OCI-LY1 (cell line): ENCODE measurements at regions not wholly inside any gene's neighbourhood (a gene's known extent, or its start where the extent isn't known, plus 50 kb on each side); places are given as distances from the start of the nearest gene placed in this dataset.

Source experiments
- H2AFZ ChIP-seq: fragments of 200-600 bp; sonication (generic), shearing (Covaris generic); 2 replicates; pipeline ENCODE4 v1.6.0; 2014; ENCODE audit warnings: antibody characterized with exemption, mild to moderate bottlenecking, low read length
- H3F3A ChIP-seq: fragments of 200-600 bp; sonication (generic), shearing (Covaris generic); 2 replicates; pipeline ENCODE4 v1.6.0; 2014; ENCODE audit warnings: mild to moderate bottlenecking, antibody characterized with exemption, low read length, moderate library complexity; ENCODE audit not compliant: insufficient read depth
- H3K27ac ChIP-seq: fragments of 200-600 bp; sonication (generic); 2 replicates; pipeline ENCODE4 v1.5.1; 2014; ENCODE audit warnings: low read length, mixed run types, mild to moderate bottlenecking, low read depth; ENCODE audit not compliant: poor library complexity, severe bottlenecking
- H3K27me3 ChIP-seq: fragments of 200-600 bp; sonication (generic); 2 replicates; pipeline ENCODE4 v1.6.0; 2014; ENCODE audit warnings: antibody characterized with exemption, mild to moderate bottlenecking, low read length, moderate library complexity; ENCODE audit not compliant: insufficient read depth
- H3K36me3 ChIP-seq: fragments of 200-600 bp; sonication (generic); 2 replicates; pipeline ENCODE4 v1.6.1; 2014; ENCODE audit warnings: mild to moderate bottlenecking, antibody characterized with exemption, low read length, moderate library complexity, mixed read lengths; ENCODE audit not compliant: insufficient read depth
- H3K4me1 ChIP-seq: fragments of 200-600 bp; sonication (generic); 2 replicates; pipeline ENCODE4 v1.5.1; 2014; ENCODE audit warnings: mild to moderate bottlenecking, low read length, moderate library complexity; ENCODE audit not compliant: insufficient read depth, severe bottlenecking
- H3K4me2 ChIP-seq: fragments of 200-600 bp; sonication (generic), shearing (Covaris generic); 2 replicates; pipeline ENCODE4 v1.6.1; 2014; ENCODE audit warnings: low read length
- H3K4me3 ChIP-seq: fragments of 200-600 bp; sonication (generic); 2 replicates; pipeline ENCODE4 v1.5.1; 2014; ENCODE audit warnings: low read length, low read depth, mild to moderate bottlenecking, mixed read lengths; ENCODE audit not compliant: poor library complexity, severe bottlenecking
- H3K79me2 ChIP-seq: fragments of 200-600 bp; shearing (Covaris generic); 2 replicates; pipeline ENCODE4 v1.6.1; 2016; ENCODE audit warnings: mixed run types, low read length, mixed read lengths; ENCODE audit not compliant: insufficient read depth
- H3K9ac ChIP-seq: fragments of 200-600 bp; sonication (generic), shearing (Covaris generic); 2 replicates; pipeline ENCODE4 v1.6.1; 2014; ENCODE audit warnings: mild to moderate bottlenecking, low read length, mixed read lengths
- H3K9me2 ChIP-seq: fragments of 200-600 bp; sonication (generic), shearing (Covaris generic); 2 replicates; pipeline ENCODE4 v1.6.1; 2014; ENCODE audit warnings: low read depth, mild to moderate bottlenecking, low read length, mixed read lengths
- H3K9me3 ChIP-seq: fragments of 200-600 bp; shearing (Covaris generic); 2 replicates; pipeline ENCODE4 v1.6.1; 2014; ENCODE audit warnings: low read length, mixed read lengths
- H4K20me1 ChIP-seq: fragments of 200-600 bp; sonication (generic), shearing (Covaris generic); 2 replicates; pipeline ENCODE4 v1.6.0; 2016; ENCODE audit warnings: mild to moderate bottlenecking, low read length; ENCODE audit not compliant: insufficient read depth
- EZH2 ChIP-seq: fragments of 200-600 bp; sonication (generic), shearing (Covaris generic); IDR thresholded peaks from 2 replicates; pipeline ENCODE4 v1.8.0; 2017; ENCODE audit warnings: borderline replicate concordance, mixed run types, mild to moderate bottlenecking, antibody characterized with exemption, low read length, moderate library complexity, mixed read lengths
- TF ChIP-seq, protein P1 (sequence below): fragments of 200-600 bp; sonication (generic), shearing (Covaris generic); IDR thresholded peaks from 2 replicates; pipeline ENCODE4 v1.5.1; 2017; ENCODE audit warnings: mild to moderate bottlenecking, antibody characterized with exemption, low read length, moderate library complexity, mixed read lengths

DNA sequence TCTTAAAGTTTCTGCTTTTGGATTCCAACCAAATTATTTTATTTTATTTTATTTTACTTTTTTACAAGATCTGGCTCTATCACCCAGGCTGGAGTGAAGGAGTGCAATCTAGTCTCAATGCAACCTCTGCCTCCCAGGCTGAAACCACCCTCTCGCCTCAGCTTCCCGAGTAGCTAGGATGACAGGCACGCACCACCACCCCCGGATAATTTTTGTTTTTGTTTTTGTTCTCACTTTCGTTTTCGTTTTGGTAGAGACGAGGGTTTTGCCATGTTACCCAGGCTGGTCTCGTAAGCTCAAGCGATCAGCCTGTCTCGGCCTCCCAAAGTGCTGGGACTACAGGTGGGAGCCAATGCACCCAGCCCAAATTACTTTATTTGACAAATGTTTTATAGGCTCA lies 219.8 kb downstream of the ETS1 start:
- Histone ChIP-seq H3K27ac (no peak overlapping the region), H3K9me2 (no peaks in the 10 kb centered on the region), H3K36me3 (no peaks in the 10 kb centered on the region), H3K4me1 (peaks cover 6% of the 10 kb centered on the region), H3F3A (no peaks in the 10 kb centered on the region), H3K27me3 (no peaks in the 10 kb centered on the region), H4K20me1 (no peaks in the 10 kb centered on the region), H3K9me3 (no peaks in the 10 kb centered on the region), H2AFZ (no peak overlapping the region), H3K4me2 (peak overlapping the region; percentile 18; the same call in 1 of the 2 replicates), H3K9ac (no peak overlapping the region), H3K79me2 (no peaks in the 10 kb centered on the region), H3K4me3 (no peak overlapping the region)
- no peak for TF ChIP-seq EZH2
- TF ChIP-seq, protein P1, sequence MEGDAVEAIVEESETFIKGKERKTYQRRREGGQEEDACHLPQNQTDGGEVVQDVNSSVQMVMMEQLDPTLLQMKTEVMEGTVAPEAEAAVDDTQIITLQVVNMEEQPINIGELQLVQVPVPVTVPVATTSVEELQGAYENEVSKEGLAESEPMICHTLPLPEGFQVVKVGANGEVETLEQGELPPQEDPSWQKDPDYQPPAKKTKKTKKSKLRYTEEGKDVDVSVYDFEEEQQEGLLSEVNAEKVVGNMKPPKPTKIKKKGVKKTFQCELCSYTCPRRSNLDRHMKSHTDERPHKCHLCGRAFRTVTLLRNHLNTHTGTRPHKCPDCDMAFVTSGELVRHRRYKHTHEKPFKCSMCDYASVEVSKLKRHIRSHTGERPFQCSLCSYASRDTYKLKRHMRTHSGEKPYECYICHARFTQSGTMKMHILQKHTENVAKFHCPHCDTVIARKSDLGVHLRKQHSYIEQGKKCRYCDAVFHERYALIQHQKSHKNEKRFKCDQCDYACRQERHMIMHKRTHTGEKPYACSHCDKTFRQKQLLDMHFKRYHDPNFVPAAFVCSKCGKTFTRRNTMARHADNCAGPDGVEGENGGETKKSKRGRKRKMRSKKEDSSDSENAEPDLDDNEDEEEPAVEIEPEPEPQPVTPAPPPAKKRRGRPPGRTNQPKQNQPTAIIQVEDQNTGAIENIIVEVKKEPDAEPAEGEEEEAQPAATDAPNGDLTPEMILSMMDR: no peak

DNA sequence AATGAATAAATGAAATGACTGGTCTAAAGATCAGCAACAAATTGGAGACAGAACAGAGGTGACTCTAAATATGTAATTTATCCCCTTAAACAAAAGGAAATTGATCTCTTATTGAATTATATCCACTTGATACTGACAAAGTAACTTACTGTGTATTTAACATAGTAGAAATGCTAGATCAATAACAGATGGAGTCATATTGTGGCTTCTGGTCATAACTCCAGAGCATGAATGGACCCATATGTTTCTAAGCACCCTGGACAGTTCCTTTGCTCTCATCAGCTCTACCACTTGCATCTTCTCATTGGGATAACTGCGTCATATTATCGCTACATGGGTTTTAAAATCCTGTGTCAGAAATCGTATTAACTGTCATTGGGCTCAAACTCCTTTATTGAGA lies 222.3 kb downstream of the ETS1 start:
- TF ChIP-seq EZH2: no peak
- TF ChIP-seq, protein P1: no peak
- Histone ChIP-seq H2AFZ (no peak overlapping the region), H4K20me1 (no peaks in the 10 kb centered on the region), H3K4me2 (no peak overlapping the region), H3K27me3 (no peaks in the 10 kb centered on the region), H3K27ac (no peak overlapping the region), H3F3A (no peaks in the 10 kb centered on the region), H3K9me3 (no peaks in the 10 kb centered on the region), H3K4me3 (no peak overlapping the region), H3K79me2 (no peaks in the 10 kb centered on the region), H3K9me2 (no peaks in the 10 kb centered on the region), H3K36me3 (no peaks in the 10 kb centered on the region), H3K9ac (no peak overlapping the region), H3K4me1 (peaks cover 6% of the 10 kb centered on the region)

DNA sequence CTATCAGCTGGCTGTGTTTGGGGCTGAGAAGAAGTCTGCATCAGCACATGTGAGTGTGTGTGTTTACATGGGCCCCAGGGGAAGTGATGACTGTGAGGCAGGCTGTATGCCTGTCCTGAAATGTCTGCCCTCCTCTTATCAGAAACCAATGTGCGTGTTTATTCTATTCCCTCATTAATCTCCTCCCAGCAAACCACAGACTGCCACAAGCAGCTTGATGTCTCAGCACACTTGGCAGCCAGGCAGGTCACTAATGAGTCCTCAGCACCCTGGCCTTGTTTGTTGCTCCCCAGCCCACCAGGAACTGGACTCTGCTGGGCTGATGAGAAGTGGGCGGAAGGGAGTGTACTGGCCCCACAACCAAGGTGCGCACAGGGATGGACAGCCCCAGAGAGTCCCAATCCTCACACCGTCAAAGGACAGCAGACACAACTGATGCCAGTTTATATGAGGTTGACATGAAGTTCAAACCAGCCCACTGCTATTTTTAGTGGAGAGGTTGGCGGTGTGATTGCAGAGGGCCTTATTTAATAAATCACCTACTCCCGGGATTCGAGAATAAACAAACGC lies 225.8 kb downstream of the ETS1 start:
- H3K4me1 ChIP-seq: no peaks in the 10 kb centered on the region
- no peak overlapping the region for H2AFZ ChIP-seq
- no peak overlapping the region for H3K27ac ChIP-seq
- H3K79me2 ChIP-seq: no peaks in the 10 kb centered on the region
- H3K9me2 ChIP-seq: no peaks in the 10 kb centered on the region
- H4K20me1 ChIP-seq: no peaks in the 10 kb centered on the region
- H3K9ac ChIP-seq: no peak overlapping the region
- TF ChIP-seq, protein P1: no peak
- no peak for TF ChIP-seq EZH2
- no peaks in the 10 kb centered on the region for H3K9me3 ChIP-seq
- no peak overlapping the region for H3K4me2 ChIP-seq
- H3F3A ChIP-seq: no peaks in the 10 kb centered on the region
- no peak overlapping the region for H3K4me3 ChIP-seq
- no peaks in the 10 kb centered on the region for H3K27me3 ChIP-seq
- H3K36me3 ChIP-seq: no peaks in the 10 kb centered on the region
